Neural progenitor cell (in vitro differentiated cells): ENCODE measurements at regions not wholly inside any gene's neighbourhood (a gene's known extent, or its start where the extent isn't known, plus 50 kb on each side); places are given as distances from the start of the nearest gene placed in this dataset.

Experiments
- DNase-seq: peaks from one replicate; pipeline ENCODE4 v3.0.0-alpha.2; 2016; ENCODE audit warnings: low spot score
- H2AFZ ChIP-seq: fragments of 200-600 bp; sonication (generic); replicated peaks from 2 replicates; pipeline ENCODE4 v1.6.1; 2016; ENCODE audit warnings: antibody characterized with exemption
- H3F3A ChIP-seq: fragments of 200-600 bp; sonication (generic); 2 replicates; pipeline ENCODE4 v1.6.1; 2016; ENCODE audit warnings: antibody characterized with exemption, low read depth
- H3K27ac ChIP-seq: fragments of 200-600 bp; sonication (generic); 2 replicates; pipeline ENCODE4 v1.5.1; 2016; ENCODE audit warnings: mild to moderate bottlenecking
- H3K27me3 ChIP-seq: fragments of 200-600 bp; sonication (generic); 2 replicates; pipeline ENCODE4 v1.6.1; 2016; ENCODE audit warnings: mild to moderate bottlenecking, moderate library complexity
- H3K36me3 ChIP-seq: fragments of 200-600 bp; sonication (generic); 2 replicates; pipeline ENCODE4 v1.5.1; 2016
- H3K4me1 ChIP-seq: fragments of 200-600 bp; sonication (generic); 2 replicates; pipeline ENCODE4 v1.6.1; 2016; ENCODE audit warnings: mixed run types
- H3K4me2 ChIP-seq: fragments of 200-600 bp; sonication (generic); 2 replicates; pipeline ENCODE4 v1.6.1; 2016
- H3K4me3 ChIP-seq: fragments of 200-600 bp; sonication (generic); 2 replicates; pipeline ENCODE4 v1.5.1; 2016
- H3K79me2 ChIP-seq: fragments of 200-600 bp; sonication (generic); 2 replicates; pipeline ENCODE4 v1.6.1; 2016; ENCODE audit warnings: low read depth
- H3K9ac ChIP-seq: fragments of 200-600 bp; sonication (generic); 2 replicates; pipeline ENCODE4 v1.6.1; 2016
- H3K9me3 ChIP-seq: fragments of 200-600 bp; sonication (generic); 2 replicates; pipeline ENCODE4 v1.5.1; 2016; ENCODE audit warnings: low read depth
- H4K20me1 ChIP-seq: fragments of 200-600 bp; sonication (generic); 2 replicates; pipeline ENCODE4 v1.6.1; 2016; ENCODE audit warnings: low read depth
- H3K27ac Mint-ChIP-seq: 3 replicates; pipeline ENCODE4 v1.8.0; 2021; ENCODE audit warnings: mixed read lengths
- H3K27me3 Mint-ChIP-seq: 2 replicates; pipeline ENCODE4 v1.8.0; 2022; ENCODE audit warnings: low read depth, mild to moderate bottlenecking, inconsistent platforms, moderate library complexity, mixed read lengths; ENCODE audit not compliant: insufficient read depth
- H3K36me3 Mint-ChIP-seq: 3 replicates; pipeline ENCODE4 v1.8.0; 2021; ENCODE audit warnings: mixed read lengths
- H3K4me1 Mint-ChIP-seq: 3 replicates; pipeline ENCODE4 v1.8.0; 2021; ENCODE audit warnings: mixed read lengths
- H3K4me3 Mint-ChIP-seq: 3 replicates; pipeline ENCODE4 v1.8.0; 2021; ENCODE audit warnings: mild to moderate bottlenecking, moderate library complexity, mixed read lengths
- H3K9me3 Mint-ChIP-seq: 3 replicates; pipeline ENCODE4 v1.8.0; 2020; ENCODE audit warnings: mixed read lengths
- EZH2 ChIP-seq: fragments of 200-600 bp; sonication (generic); IDR thresholded peaks from 2 replicates; pipeline ENCODE4 v1.6.1; 2017; ENCODE audit warnings: antibody characterized with exemption, mild to moderate bottlenecking, moderate library complexity
- EZH2phosphoT487 ChIP-seq: fragments of 200-600 bp; sonication (generic); IDR thresholded peaks from 2 replicates; pipeline ENCODE4 v1.6.1; 2017; ENCODE audit warnings: antibody characterized with exemption
- TF ChIP-seq, protein P1 (sequence below): fragments of 200-600 bp; sonication (generic); IDR thresholded peaks from 2 replicates; pipeline ENCODE4 v1.5.1; 2017; ENCODE audit warnings: antibody characterized with exemption, mild to moderate bottlenecking

DNA sequence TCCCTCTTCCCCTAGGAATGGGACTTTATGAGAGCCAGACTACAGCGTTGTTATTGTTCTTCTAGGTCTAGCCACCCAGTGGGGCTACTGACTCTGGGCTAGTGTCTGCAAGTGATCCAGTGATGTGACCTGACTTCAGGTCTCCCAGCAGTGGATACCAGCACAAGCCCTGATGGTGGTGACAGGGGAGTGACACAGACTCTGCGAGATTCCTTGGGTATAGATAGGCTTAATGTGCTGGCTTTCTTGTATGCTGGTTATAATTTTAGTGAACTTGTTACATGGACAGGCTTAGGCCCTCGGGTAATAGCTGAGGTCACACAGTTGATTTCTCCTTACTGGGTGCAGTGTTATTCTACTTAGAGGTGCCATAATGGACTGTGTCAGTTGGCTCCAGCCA, 106.9 kb downstream of the TBC1D30 start:
- no peak overlapping the region for H3K4me2 ChIP-seq
- Mint-ChIP-seq H3K4me3 (no peak overlapping the region), H3K27ac (peak overlapping the region; percentile 24), H3K9me3 (no peaks in the 10 kb centered on the region), H3K36me3 (no peaks in the 10 kb centered on the region), H3K27me3 (peaks cover 2% of the 10 kb centered on the region), H3K4me1 (peaks cover 10% of the 10 kb centered on the region)
- H3K79me2 ChIP-seq = no peaks in the 10 kb centered on the region
- no peaks in the 10 kb centered on the region for H3K9me3 ChIP-seq
- H3F3A ChIP-seq = no peaks in the 10 kb centered on the region
- no peak overlapping the region for H2AFZ ChIP-seq
- H4K20me1 ChIP-seq = no peaks in the 10 kb centered on the region
- TF ChIP-seq EZH2phosphoT487 = no peak
- H3K9ac ChIP-seq = no peak overlapping the region
- H3K4me3 ChIP-seq = no peak overlapping the region
- no peak for DNase-seq
- no peaks in the 10 kb centered on the region for H3K27me3 ChIP-seq
- H3K36me3 ChIP-seq = no peaks in the 10 kb centered on the region
- H3K27ac ChIP-seq = no peak overlapping the region
- H3K4me1 ChIP-seq = no peaks in the 10 kb centered on the region

DNA sequence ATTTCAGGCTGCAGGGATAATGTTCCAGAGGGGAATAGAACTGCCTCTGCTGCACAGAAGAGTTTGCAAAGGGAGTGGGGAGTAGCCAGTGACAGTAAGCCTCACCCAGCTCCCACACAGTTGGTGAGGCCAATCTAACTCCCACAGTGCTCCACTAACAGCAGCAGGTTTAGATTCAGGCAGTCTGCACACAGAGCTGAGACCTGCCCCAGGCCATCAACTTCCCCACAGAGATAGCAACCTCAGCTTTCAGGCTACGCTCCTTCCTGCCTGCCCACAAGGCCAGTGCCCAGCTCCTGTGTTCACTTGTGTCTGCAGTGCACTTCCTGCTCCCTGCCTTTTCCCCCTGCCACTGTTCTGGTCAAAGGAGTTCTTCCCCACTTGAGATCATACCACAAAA, 107.5 kb downstream of the TBC1D30 start:
- TF ChIP-seq, protein P1, sequence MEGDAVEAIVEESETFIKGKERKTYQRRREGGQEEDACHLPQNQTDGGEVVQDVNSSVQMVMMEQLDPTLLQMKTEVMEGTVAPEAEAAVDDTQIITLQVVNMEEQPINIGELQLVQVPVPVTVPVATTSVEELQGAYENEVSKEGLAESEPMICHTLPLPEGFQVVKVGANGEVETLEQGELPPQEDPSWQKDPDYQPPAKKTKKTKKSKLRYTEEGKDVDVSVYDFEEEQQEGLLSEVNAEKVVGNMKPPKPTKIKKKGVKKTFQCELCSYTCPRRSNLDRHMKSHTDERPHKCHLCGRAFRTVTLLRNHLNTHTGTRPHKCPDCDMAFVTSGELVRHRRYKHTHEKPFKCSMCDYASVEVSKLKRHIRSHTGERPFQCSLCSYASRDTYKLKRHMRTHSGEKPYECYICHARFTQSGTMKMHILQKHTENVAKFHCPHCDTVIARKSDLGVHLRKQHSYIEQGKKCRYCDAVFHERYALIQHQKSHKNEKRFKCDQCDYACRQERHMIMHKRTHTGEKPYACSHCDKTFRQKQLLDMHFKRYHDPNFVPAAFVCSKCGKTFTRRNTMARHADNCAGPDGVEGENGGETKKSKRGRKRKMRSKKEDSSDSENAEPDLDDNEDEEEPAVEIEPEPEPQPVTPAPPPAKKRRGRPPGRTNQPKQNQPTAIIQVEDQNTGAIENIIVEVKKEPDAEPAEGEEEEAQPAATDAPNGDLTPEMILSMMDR = no peak
- TF ChIP-seq EZH2phosphoT487 = no peak
- TF ChIP-seq EZH2 = no peak
- Histone ChIP-seq H3K79me2 (no peaks in the 10 kb centered on the region), H4K20me1 (no peaks in the 10 kb centered on the region), H3K9me3 (no peaks in the 10 kb centered on the region), H3K27ac (no peak overlapping the region), H3K27me3 (no peaks in the 10 kb centered on the region), H3K4me1 (no peaks in the 10 kb centered on the region), H3K4me2 (no peak overlapping the region), H3K4me3 (no peak overlapping the region), H3F3A (no peaks in the 10 kb centered on the region), H3K36me3 (no peaks in the 10 kb centered on the region), H2AFZ (peak overlapping the region; percentile 44), H3K9ac (no peak overlapping the region)
- DNase-seq = no peak
- Mint-ChIP-seq H3K27me3 (peaks cover 2% of the 10 kb centered on the region), H3K4me1 (peaks cover 10% of the 10 kb centered on the region), H3K36me3 (no peaks in the 10 kb centered on the region), H3K4me3 (no peak overlapping the region), H3K9me3 (no peaks in the 10 kb centered on the region), H3K27ac (peak overlapping the region; percentile 40)

DNA sequence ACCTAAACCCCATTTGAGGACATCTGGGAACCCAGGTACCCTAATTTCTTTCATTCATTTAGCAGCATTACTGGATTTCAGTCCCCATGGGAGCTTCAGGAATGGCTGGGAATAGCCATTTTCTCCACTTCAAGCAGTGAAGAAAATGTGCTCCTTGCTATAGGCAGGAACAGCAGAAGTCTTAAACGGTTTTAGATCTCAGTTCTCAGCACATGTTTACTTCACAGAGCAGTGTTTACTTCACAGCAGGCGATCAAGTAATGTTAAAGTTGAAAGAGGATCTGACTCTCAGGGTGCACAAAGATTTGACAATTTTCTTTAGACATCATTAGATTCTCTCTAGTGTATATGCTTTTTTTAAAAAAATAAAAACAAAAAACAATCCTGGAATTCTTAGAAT, 109.3 kb downstream of the TBC1D30 start:
- Histone ChIP-seq H3K27me3 (no peaks in the 10 kb centered on the region), H3K4me3 (no peak overlapping the region), H2AFZ (peak overlapping the region; percentile 53), H4K20me1 (no peaks in the 10 kb centered on the region), H3F3A (no peaks in the 10 kb centered on the region), H3K79me2 (no peaks in the 10 kb centered on the region), H3K36me3 (no peaks in the 10 kb centered on the region), H3K9me3 (no peaks in the 10 kb centered on the region), H3K4me2 (no peak overlapping the region), H3K27ac (no peak overlapping the region), H3K4me1 (no peaks in the 10 kb centered on the region), H3K9ac (no peak overlapping the region)
- Mint-ChIP-seq H3K36me3 (no peaks in the 10 kb centered on the region), H3K4me3 (no peak overlapping the region), H3K27me3 (peaks cover 2% of the 10 kb centered on the region), H3K27ac (no peak overlapping the region), H3K9me3 (peaks cover 2% of the 10 kb centered on the region), H3K4me1 (peaks cover 13% of the 10 kb centered on the region)
- TF ChIP-seq, protein P1 = no peak
- TF ChIP-seq EZH2phosphoT487 = no peak
- TF ChIP-seq EZH2 = no peak
- DNase-seq = no peak

DNA sequence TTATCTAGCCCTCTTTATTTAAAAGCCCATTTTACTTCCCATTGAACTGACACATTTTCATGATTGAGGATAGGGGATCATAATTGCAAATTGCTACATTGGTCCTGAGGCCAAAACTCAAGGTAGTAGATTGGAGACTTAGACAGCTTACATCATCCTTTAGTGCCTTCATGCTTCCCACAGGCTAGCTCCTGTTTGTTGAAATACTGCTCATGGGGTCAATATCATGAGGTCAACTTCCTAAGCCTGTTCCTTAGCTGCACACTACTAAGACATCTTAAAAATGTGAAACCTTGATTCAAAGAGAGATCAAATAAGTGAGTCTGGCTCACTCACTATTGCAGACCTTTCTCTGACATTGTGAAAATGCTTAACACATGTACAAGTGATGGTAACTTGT, 113.0 kb downstream of the TBC1D30 start:
- H2AFZ ChIP-seq = no peak overlapping the region
- H3K36me3 ChIP-seq = no peaks in the 10 kb centered on the region
- no peaks in the 10 kb centered on the region for H3K36me3 Mint-ChIP-seq
- H3K4me3 Mint-ChIP-seq = no peak overlapping the region
- H3K79me2 ChIP-seq = no peaks in the 10 kb centered on the region
- H3K4me2 ChIP-seq = no peak overlapping the region
- no peak for TF ChIP-seq EZH2
- no peak for TF ChIP-seq EZH2phosphoT487
- TF ChIP-seq, protein P1 = no peak
- no peaks in the 10 kb centered on the region for H3K27me3 Mint-ChIP-seq
- no peaks in the 10 kb centered on the region for H3K27me3 ChIP-seq
- no peak overlapping the region for H3K27ac ChIP-seq
- peaks cover 4% of the 10 kb centered on the region for H3K4me1 Mint-ChIP-seq
- no peak overlapping the region for H3K9ac ChIP-seq
- H3K4me3 ChIP-seq = no peak overlapping the region
- H3K27ac Mint-ChIP-seq = no peak overlapping the region
- H3F3A ChIP-seq = no peaks in the 10 kb centered on the region
- H4K20me1 ChIP-seq = no peaks in the 10 kb centered on the region
- H3K9me3 ChIP-seq = no peaks in the 10 kb centered on the region
- DNase-seq = no peak
- H3K9me3 Mint-ChIP-seq = peaks cover 2% of the 10 kb centered on the region
- H3K4me1 ChIP-seq = no peaks in the 10 kb centered on the region
